Calu3 (cell line): ENCODE measurements at regions not wholly inside any gene's neighbourhood (a gene's known extent, or its start where the extent isn't known, plus 50 kb on each side); places are given as distances from the start of the nearest gene placed in this dataset.

Source experiments
- BruUV-seq: library from RNA; stranded (reverse); fragments of 400-500 nt; replicated peaks from 2 replicates; lab custom pipeline; 2021; lab: Mats Ljungman, UMichigan
- CTCF ChIA-PET: fragments of 300-600 bp; sonication (Branson Sonifier 250); formaldehyde crosslinking; loops from one replicate; lab custom pipeline; 2022; ENCODE audit warnings: antibody characterized with exemption; lab: Charles Lee
- DNase-seq: peaks from one replicate; pipeline ENCODE4 v3.0.0; 2022
- H3K27ac Mint-ChIP-seq: one replicate; pipeline ENCODE4 v1.8.0; 2022; ENCODE audit warnings: mixed read lengths; ENCODE audit not compliant: unreplicated experiment
- H3K27me3 Mint-ChIP-seq: one replicate; pipeline ENCODE4 v1.8.0; 2022; ENCODE audit warnings: mixed read lengths; ENCODE audit not compliant: unreplicated experiment
- H3K36me3 Mint-ChIP-seq: one replicate; pipeline ENCODE4 v1.8.0; 2022; ENCODE audit warnings: mild to moderate bottlenecking, moderate library complexity, mixed read lengths; ENCODE audit not compliant: insufficient read depth, unreplicated experiment
- H3K4me1 Mint-ChIP-seq: one replicate; pipeline ENCODE4 v1.8.0; 2022; ENCODE audit warnings: mild to moderate bottlenecking, low read depth, mixed read lengths; ENCODE audit not compliant: unreplicated experiment
- H3K4me3 Mint-ChIP-seq: one replicate; pipeline ENCODE4 v1.8.0; 2022; ENCODE audit warnings: mild to moderate bottlenecking, low read depth, moderate library complexity, mixed read lengths; ENCODE audit not compliant: unreplicated experiment
- H3K9me3 Mint-ChIP-seq: one replicate; pipeline ENCODE4 v1.8.0; 2022; ENCODE audit warnings: low read depth, mixed read lengths; ENCODE audit not compliant: unreplicated experiment
- intact Hi-C: fragments of 100-400 bp; cut with micrococcal nuclease; formaldehyde crosslinking; loops from one replicate; pipeline ENCODE4 v1.10.0; 2022; ENCODE audit not compliant: unreplicated experiment
- TF ChIP-seq, protein P1 (sequence below): fragments of 200-600 bp; IDR thresholded peaks from one replicate; pipeline ENCODE4 v1.8.0; 2022; ENCODE audit warnings: antibody characterized with exemption; ENCODE audit not compliant: unreplicated experiment

DNA sequence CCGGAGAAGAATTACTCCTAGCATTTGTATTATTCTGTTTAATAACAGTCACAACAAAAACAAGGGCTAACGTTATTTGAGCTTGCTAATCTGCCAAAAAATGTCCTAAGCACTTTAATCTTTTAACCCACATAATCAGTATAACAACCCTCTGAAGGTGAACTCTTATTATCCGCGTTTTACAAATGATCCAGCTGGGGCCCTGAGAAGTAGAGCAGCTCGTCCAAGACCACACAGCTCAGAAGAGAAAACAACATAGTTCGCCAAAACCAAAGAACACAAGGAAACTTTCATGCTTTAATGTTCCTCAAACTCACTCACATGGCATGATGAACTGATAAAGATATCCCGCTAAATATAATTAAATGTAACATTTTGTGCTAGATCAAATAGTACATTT lies 159.7 kb upstream of the ZNF236 start:
- no TSS peak for BruUV-seq
- DNase-seq = no peak
- H3K4me3 Mint-ChIP-seq = no peak overlapping the region
- TF ChIP-seq, protein P1, sequence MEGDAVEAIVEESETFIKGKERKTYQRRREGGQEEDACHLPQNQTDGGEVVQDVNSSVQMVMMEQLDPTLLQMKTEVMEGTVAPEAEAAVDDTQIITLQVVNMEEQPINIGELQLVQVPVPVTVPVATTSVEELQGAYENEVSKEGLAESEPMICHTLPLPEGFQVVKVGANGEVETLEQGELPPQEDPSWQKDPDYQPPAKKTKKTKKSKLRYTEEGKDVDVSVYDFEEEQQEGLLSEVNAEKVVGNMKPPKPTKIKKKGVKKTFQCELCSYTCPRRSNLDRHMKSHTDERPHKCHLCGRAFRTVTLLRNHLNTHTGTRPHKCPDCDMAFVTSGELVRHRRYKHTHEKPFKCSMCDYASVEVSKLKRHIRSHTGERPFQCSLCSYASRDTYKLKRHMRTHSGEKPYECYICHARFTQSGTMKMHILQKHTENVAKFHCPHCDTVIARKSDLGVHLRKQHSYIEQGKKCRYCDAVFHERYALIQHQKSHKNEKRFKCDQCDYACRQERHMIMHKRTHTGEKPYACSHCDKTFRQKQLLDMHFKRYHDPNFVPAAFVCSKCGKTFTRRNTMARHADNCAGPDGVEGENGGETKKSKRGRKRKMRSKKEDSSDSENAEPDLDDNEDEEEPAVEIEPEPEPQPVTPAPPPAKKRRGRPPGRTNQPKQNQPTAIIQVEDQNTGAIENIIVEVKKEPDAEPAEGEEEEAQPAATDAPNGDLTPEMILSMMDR = no peak
- H3K9me3 Mint-ChIP-seq = no peaks in the 10 kb centered on the region
- CTCF ChIA-PET = no interaction called here
- no peaks in the 10 kb centered on the region for H3K36me3 Mint-ChIP-seq
- no peak overlapping the region for H3K27ac Mint-ChIP-seq
- H3K27me3 Mint-ChIP-seq = peaks cover 44% of the 10 kb centered on the region
- H3K4me1 Mint-ChIP-seq = no peaks in the 10 kb centered on the region
- intact Hi-C loops = no loop called here

DNA sequence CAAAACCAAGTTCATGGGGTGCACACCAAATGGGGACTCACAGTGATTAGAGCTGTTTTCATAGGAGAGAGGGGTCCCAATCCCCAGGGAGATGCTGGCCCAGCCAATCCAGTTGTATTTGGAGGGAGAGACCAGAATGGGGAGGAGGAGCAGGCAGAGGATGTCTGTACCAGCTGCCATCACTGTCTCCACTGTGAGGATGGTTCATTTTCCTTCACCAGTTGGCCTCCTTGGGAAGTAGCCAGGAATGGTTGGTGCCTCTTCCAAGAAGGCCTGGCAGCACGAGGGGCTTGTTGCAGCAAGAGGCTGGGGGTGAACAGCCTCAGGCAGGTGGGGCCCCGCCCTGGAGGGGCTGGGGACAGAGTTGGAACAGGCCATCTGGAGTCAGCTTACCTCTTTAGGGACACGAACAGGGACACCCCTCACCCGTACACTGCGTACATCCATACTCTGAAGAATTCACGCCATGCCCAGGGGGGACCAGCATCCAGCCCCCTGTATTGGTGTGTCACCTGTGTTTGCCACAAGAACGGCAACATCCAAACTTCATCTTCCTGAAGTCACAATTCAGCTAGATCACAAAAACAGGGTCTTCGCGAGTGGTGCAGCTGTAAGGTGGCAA lies 161.7 kb upstream of the ZNF236 start:
- DNase-seq = no peak
- CTCF ChIA-PET = no interaction called here

DNA sequence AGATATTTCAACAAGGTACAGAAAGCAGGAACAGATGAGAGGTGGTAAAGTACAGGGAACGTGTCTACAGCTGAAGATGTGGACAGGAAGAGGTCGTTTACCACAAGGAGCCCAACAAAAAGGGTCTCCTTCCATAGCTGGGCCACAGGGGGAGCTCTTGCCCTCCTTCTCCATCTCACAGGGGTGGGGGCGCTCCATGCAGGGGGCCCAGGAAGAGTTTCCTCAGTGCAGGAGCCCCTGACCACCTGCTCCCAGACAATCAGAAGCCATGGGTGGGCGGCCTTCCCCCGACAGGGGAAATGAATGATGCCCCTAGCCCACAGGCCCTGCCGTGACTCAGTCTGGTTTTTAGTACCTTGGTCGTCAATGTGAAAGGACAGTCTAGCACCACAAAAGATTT lies 163.6 kb upstream of the ZNF516 start:
- intact Hi-C loops = no loop called here
- no TSS peak for BruUV-seq
- Mint-ChIP-seq H3K9me3 (no peaks in the 10 kb centered on the region), H3K27ac (no peak overlapping the region), H3K4me3 (no peak overlapping the region), H3K4me1 (no peaks in the 10 kb centered on the region), H3K27me3 (peaks cover 80% of the 10 kb centered on the region), H3K36me3 (no peaks in the 10 kb centered on the region)
- CTCF ChIA-PET = no interaction called here
- TF ChIP-seq, protein P1 = no peak
- DNase-seq = no peak

More for the DNA sequence above, 161.7 kb upstream of the ZNF236 start:
- H3K4me3 Mint-ChIP-seq = no peak overlapping the region
- no peak overlapping the region for H3K27ac Mint-ChIP-seq
- no peaks in the 10 kb centered on the region for H3K4me1 Mint-ChIP-seq
- TF ChIP-seq, protein P1 = no peak
- BruUV-seq = no TSS peak
- intact Hi-C loops = no loop called here
- H3K36me3 Mint-ChIP-seq = no peaks in the 10 kb centered on the region
- no peaks in the 10 kb centered on the region for H3K9me3 Mint-ChIP-seq
- peaks cover 64% of the 10 kb centered on the region for H3K27me3 Mint-ChIP-seq

DNA sequence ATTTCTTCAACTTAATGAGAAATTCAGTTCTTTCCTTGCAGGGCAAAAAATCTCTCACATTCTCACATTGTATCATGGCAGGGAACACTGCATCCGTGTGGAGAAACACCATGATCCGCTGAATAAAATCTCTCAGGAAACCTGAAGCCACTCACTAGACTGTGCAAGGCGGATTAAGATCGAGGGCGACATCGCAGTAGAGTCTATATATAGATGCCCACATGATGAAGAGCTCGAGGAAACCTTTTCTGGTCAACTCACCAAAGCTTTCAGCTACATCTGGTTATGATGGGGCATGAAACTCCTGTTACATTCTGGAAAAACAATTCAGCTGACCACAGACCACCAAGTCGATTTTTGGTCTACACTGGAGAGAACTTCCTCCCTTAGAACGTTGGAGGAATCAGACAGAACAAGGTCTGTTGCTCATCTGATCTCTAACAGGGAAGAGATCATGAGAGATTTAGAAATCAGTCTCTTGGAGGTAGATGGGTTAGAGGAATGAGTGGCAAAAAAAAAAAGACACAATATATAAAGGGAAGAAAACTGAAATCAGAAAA lies 162.9 kb upstream of the ZNF516 start:
- Mint-ChIP-seq H3K27me3 (peaks cover 86% of the 10 kb centered on the region), H3K4me3 (no peak overlapping the region), H3K9me3 (no peaks in the 10 kb centered on the region), H3K4me1 (no peaks in the 10 kb centered on the region), H3K36me3 (no peaks in the 10 kb centered on the region), H3K27ac (no peak overlapping the region)
- CTCF ChIA-PET = interaction anchor here (0.7 kb wide), 1 partner anchor 22 kb away, joined by 3 read pairs; no protein-coding TSS in a partner anchor
- no TSS peak for BruUV-seq
- TF ChIP-seq, protein P1 = no peak
- no peak for DNase-seq
- intact Hi-C loops = no loop called here
